Spleen (tissue), 11 donors: ENCODE measurements at regions not wholly inside any gene's neighbourhood (a gene's known extent, or its start where the extent isn't known, plus 50 kb on each side); places are given as distances from the start of the nearest gene placed in this dataset.
A peak's percentile ranks its signal among the peaks of the same experiment; 100 is the strongest.

ENCODE experiments used
- DNase-seq: peaks from one replicate; pipeline ENCODE4 v3.0.0-alpha.2; 2020
- H3K27ac ChIP-seq, 8 donors: fragments of 200-600 bp; sonication (generic) in 7 of 8; 1 replicate in 4 of 8; 2 replicates in 4 of 8; pipeline versions ENCODE4 v1.5.0 to v1.8.0; 2016 to 2021; ENCODE audit warnings: inconsistent platforms in 4 of 8, mild to moderate bottlenecking in 4 of 8, moderate library complexity in 1 of 8
- H3K27me3 ChIP-seq, 7 donors: fragments of 200-600 bp; sonication (generic) in 6 of 7; replicated peaks in 1 of 7; 1 replicate in 4 of 7; 2 replicates in 3 of 7; pipeline versions ENCODE4 v1.5.0 to v1.8.0; 2016 to 2021; ENCODE audit warnings: inconsistent platforms in 3 of 7, mild to moderate bottlenecking in 1 of 7
- H3K36me3 ChIP-seq, 6 donors: fragments of 200-600 bp; sonication (generic) in 5 of 6; 1 replicate in 4 of 6; 2 replicates in 2 of 6; pipeline versions ENCODE4 v1.5.0 to v1.8.0; 2016 to 2021; ENCODE audit warnings: inconsistent platforms in 2 of 6
- H3K4me1 ChIP-seq, 6 donors: fragments of 200-600 bp; sonication (generic) in 5 of 6; 1 replicate in 3 of 6; 2 replicates in 3 of 6; pipeline versions ENCODE4 v1.5.0 to v1.8.0; 2016 to 2021; ENCODE audit warnings: inconsistent platforms in 3 of 6
- H3K4me3 ChIP-seq, 8 donors: fragments of 200-600 bp; sonication (generic) in 7 of 8; 1 replicate in 4 of 8; 2 replicates in 4 of 8; pipeline versions ENCODE4 v1.5.0 to v1.8.0; 2016 to 2021; ENCODE audit warnings: inconsistent platforms in 4 of 8, mild to moderate bottlenecking in 4 of 8, moderate library complexity in 2 of 8
- H3K9me3 ChIP-seq, 8 donors: fragments of 200-600 bp; sonication (generic) in 7 of 8; 1 replicate in 4 of 8; 2 replicates in 4 of 8; pipeline versions ENCODE4 v1.5.0 to v1.8.0; 2016 to 2021; ENCODE audit warnings: inconsistent platforms in 4 of 8
- POLR2A ChIP-seq, 3 donors: fragments of 450-650 bp; IDR thresholded peaks; one replicate each; pipeline ENCODE4 v1.5.1; 2017; ENCODE audit warnings: antibody characterized with exemption in 3 of 3, mild to moderate bottlenecking in 1 of 3
- POLR2AphosphoS5 ChIP-seq, 3 donors: sonication (generic); formaldehyde crosslinking; IDR thresholded peaks; one replicate each; pipeline ENCODE4 v1.5.1; 2017; ENCODE audit warnings: antibody characterized with exemption in 3 of 3
- WGBS, 5 donors: extraction: QIAGEN DNeasy Blood & Tissue Kit in 3 of 5; methylation state at CpG; one replicate each; pipeline versions ENCODE4 v1.1.5 to v1.1.7; 2013 to 2018; 5-methylcytosine and 5-hydroxymethylcytosine counted together
- intact Hi-C: fragments of 100-400 bp; cut with DNase I; formaldehyde crosslinking; loops from one replicate; pipeline ENCODE4 v1.15.0; 2023; ENCODE audit warnings: low total_unique reads
- TF ChIP-seq, protein P1 (sequence below), 11 experiments: fragments of 200-600 bp in 7 of 11; fragments of 450-650 bp in 4 of 11; sonication (generic) in 4 of 11; IDR thresholded peaks in 8 of 11; conservative IDR thresholded peaks in 3 of 11; 1 replicate in 7 of 11; 2 replicates in 4 of 11; pipeline versions ENCODE4 v1.4.0 to v1.8.0; 2016 to 2021; ENCODE audit warnings: antibody characterized with exemption in 11 of 11, inconsistent platforms in 4 of 11, mild to moderate bottlenecking in 1 of 11
- donor health status: healthy with polysubstance abuse.
- donor health status: DM: no; HTN: no; CAD: no; lungs with moderate emphysema.
- donor health status: DM: no; HTN: no; CAD: no.
- donor health status: Bipolar disorder and iron deficiency.
- donor health status: healthy.
- donor health status: DM: no; HTN: no; CAD: no.
- donor health status: DM: yes; HTN: yes; CAD: no.

DNA sequence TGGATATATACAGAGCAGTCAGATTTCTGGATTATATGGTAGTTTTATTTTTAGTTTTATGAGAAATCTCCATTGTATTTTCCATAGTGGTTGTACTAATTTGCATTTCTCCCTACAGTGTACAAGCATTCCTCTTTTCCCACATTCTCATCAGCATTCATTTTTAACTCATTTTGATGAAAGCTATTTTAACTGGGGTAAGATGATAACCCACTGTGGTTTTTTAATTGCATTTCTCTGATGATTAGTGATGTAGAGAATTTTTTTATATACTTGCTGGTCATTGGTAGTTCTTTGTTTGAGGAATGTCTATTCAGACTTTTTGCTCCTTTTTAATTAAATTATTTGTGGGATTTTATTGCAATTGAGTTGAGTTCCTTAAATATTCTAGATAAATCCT lies 903.6 kb downstream of the DIPK2A start:
- Histone ChIP-seq H3K9me3 (no peaks in the 10 kb centered on the region), H3K4me1 (no peaks in the 10 kb centered on the region), H3K27me3 (no peaks in the 10 kb centered on the region), H3K36me3 (no peaks in the 10 kb centered on the region), H3K27ac (no peak overlapping the region), H3K4me3 (no peak overlapping the region)
- intact Hi-C loops, result no loop called here
- DNase-seq, result no peak
- TF ChIP-seq POLR2AphosphoS5 (IDR thresholded peaks at IDR 0.05) (no peak), POLR2A (IDR thresholded peaks at IDR 0.05) (no peak)
- TF ChIP-seq, protein P1, sequence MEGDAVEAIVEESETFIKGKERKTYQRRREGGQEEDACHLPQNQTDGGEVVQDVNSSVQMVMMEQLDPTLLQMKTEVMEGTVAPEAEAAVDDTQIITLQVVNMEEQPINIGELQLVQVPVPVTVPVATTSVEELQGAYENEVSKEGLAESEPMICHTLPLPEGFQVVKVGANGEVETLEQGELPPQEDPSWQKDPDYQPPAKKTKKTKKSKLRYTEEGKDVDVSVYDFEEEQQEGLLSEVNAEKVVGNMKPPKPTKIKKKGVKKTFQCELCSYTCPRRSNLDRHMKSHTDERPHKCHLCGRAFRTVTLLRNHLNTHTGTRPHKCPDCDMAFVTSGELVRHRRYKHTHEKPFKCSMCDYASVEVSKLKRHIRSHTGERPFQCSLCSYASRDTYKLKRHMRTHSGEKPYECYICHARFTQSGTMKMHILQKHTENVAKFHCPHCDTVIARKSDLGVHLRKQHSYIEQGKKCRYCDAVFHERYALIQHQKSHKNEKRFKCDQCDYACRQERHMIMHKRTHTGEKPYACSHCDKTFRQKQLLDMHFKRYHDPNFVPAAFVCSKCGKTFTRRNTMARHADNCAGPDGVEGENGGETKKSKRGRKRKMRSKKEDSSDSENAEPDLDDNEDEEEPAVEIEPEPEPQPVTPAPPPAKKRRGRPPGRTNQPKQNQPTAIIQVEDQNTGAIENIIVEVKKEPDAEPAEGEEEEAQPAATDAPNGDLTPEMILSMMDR (IDR thresholded peaks at IDR 0.05 in 8 of 11, conservative IDR thresholded peaks at IDR 0.05 in 3 of 11), result no peak

DNA sequence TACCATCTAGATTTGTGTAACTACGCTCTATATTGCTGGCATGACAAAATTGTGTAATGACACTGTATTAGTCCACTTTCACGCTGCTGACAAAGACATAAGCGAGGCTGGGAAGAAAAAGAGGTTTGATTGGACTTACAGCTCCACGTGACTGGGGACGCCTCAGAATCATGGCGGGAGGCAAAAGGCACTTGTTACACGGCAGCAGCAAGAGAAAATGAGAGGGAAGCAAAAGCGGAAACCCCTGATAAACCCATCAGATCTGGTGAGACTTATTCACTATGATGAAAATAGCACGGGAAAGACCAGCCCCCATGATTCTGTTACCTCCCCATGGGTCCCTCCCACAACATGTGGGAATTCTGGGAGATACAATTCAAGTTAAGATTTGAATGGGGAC lies 905.7 kb downstream of the DIPK2A start:
- Histone ChIP-seq H3K36me3 (no peaks in the 10 kb centered on the region), H3K27me3 (no peaks in the 10 kb centered on the region), H3K4me1 (no peaks in the 10 kb centered on the region), H3K4me3 (no peak overlapping the region), H3K27ac (no peak overlapping the region), H3K9me3 (no peaks in the 10 kb centered on the region)
- TF ChIP-seq, protein P1 (IDR thresholded peaks at IDR 0.05 in 8 of 11, conservative IDR thresholded peaks at IDR 0.05 in 3 of 11), result no peak
- TF ChIP-seq POLR2A (IDR thresholded peaks at IDR 0.05), result no peak
- TF ChIP-seq POLR2AphosphoS5 (IDR thresholded peaks at IDR 0.05), result no peak
- WGBS, 5 donors, result 87 to 95% (median 91%) methylated on average over 9 of the region's 9 CpGs
- DNase-seq, result no peak
- intact Hi-C loops, result no loop called here

DNA sequence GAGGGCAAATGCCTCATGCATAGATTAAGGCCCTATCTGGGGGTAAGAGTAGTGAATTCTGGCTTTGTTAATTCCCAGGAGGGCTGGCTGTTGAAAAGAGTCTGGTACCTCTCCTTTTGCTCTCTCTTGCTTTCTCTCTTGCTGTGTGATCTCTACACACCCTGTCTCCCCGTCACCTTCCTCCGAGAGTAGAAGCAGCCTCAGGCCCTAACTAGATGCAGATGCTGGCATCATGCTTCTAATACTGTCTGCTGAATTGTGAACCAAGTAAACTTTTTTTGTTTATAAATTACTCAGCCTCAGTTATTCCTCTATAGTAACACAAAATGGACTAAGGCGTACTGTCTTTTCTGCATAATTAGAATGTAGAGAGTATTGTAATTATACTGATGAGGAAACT lies 908.1 kb downstream of the DIPK2A start:
- DNase-seq, result no peak
- WGBS, 5 donors, result 92 to 98% (median 93%) methylated on average over 3 of the region's 3 CpGs
- Histone ChIP-seq H3K36me3 (no peaks in the 10 kb centered on the region), H3K27me3 (no peaks in the 10 kb centered on the region), H3K9me3 (peaks cover 0 to 4% (median 0%) of the 10 kb centered on the region in 8 donors), H3K27ac (peak overlapping the region in 1 of 8 donors; percentile 10), H3K4me3 (no peak overlapping the region), H3K4me1 (no peaks in the 10 kb centered on the region)
- intact Hi-C loops, result no loop called here
- TF ChIP-seq POLR2AphosphoS5 (IDR thresholded peaks at IDR 0.05) (no peak), POLR2A (IDR thresholded peaks at IDR 0.05) (no peak)
- TF ChIP-seq, protein P1 (IDR thresholded peaks at IDR 0.05 in 8 of 11, conservative IDR thresholded peaks at IDR 0.05 in 3 of 11), result no peak

DNA sequence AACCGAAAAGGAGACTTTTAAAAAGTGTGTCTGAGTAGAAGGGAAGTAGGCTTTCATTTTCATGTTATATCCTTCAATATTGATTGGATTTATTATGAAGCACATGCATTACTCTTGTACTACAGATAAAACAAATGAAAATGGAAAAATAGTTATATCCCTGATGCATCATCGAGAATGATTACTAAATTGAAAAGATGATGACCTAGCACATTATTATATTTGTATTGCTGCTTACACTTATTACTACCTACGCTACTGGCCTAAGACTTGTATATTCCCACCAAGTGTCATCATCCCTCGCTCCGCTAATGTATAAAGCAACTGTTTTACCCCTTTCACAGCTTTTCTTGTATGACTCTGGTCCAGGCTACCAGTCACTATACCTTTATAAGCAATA lies 922.4 kb downstream of the DIPK2A start:
- 91 to 94% (median 94%) methylated on average over 5 of the region's 5 CpGs for WGBS, 5 donors
- Histone ChIP-seq H3K27me3 (no peaks in the 10 kb centered on the region), H3K27ac (no peak overlapping the region), H3K9me3 (no peaks in the 10 kb centered on the region), H3K4me1 (no peaks in the 10 kb centered on the region), H3K4me3 (no peak overlapping the region), H3K36me3 (no peaks in the 10 kb centered on the region)
- TF ChIP-seq, protein P1 (IDR thresholded peaks at IDR 0.05 in 8 of 11, conservative IDR thresholded peaks at IDR 0.05 in 3 of 11), result no peak
- TF ChIP-seq POLR2A (IDR thresholded peaks at IDR 0.05) (no peak), POLR2AphosphoS5 (IDR thresholded peaks at IDR 0.05) (no peak)
- intact Hi-C loops, result no loop called here
- DNase-seq, result no peak
